GM19395 (cell line): ENCODE measurements at regions not wholly inside any gene's neighbourhood (a gene's known extent, or its start where the extent isn't known, plus 50 kb on each side); places are given as distances from the start of the nearest gene placed in this dataset.
A peak's percentile ranks its signal among the peaks of the same experiment; 100 is the strongest.

Source experiments
- ATAC-seq: cut with Tn5 transposase; IDR thresholded peaks from one replicate; pipeline ENCODE4 v1.9.1; 2021; ENCODE audit warnings: mild to moderate bottlenecking, moderate library complexity; ENCODE audit not compliant: unreplicated experiment

- no peak for ATAC-seq
Observed at GRCh38 chr1:221897321-221897721, 155.4 kb upstream of the DUSP10 start.

DNA sequence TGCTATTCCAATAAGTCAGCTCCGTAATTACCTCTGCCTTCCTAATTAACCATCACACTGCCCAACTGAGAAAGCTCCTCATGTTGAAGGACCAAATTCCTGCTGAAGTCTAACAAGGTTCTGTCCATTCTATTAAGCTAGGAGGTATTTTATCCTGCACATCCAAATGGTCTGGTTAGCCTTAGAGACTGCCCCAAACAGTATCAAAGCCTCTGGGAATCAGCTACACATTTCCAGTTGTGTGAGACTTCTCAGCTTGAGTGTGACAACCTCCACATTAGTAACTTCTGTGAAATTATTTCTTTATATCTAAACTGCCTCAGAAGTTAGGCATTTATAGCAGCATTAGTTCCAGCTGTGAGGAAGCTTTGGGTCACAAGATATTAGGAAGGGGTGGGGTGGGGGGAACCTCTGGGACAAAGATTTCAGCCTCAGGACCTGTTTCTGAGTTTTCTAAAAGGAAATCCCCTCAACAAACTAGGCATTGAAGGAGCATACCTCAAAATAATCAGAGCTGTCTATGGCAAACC, 150.5 kb upstream of the DUSP10 start:
- ATAC-seq: no peak

DNA sequence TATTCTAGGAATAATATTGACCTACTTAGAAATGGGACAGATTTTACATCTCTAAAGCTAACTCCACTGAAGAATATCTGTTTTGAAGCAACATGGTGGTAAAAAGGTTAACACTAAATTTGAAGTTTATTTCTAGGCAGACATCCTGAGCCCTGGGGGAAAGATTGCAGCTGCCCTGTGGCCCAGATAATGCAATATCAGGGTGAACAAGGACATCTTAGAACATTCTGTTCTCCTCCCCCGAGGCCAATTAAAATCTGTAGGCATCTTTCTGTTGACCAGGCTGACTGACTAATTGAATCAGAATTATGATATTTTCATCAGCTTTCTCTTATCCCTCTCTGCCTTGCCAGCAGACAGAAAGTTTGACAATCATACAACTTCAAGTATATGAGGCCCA, 149.8 kb upstream of the DUSP10 start:
- no peak for ATAC-seq

- ATAC-seq: no peak
Observed at GRCh38 chr1:221888801-221889200, 146.9 kb upstream of the DUSP10 start.

DNA sequence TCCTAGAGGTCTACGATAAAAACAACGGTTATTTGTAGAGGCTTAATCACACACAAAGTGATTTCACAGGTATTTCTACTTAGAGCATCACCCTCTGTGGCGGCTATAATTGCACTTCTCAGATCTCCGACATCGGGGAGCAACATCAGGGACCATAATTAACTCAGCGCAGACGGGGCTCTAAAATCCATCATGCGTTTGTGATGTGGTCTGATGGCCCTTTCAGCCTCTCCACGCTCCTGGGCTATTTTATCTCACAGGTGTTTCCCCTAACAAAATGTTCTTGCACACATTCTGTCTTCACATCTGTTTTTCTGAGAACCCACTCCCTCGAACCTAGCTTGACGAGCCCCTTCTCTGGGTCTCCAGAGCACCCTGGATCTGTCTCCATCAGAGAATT, 146.3 kb upstream of the DUSP10 start:
- ATAC-seq: no peak

GRCh38 chr1:221887758-221888157, 145.9 kb upstream of the DUSP10 start:
- ATAC-seq: no peak

DNA sequence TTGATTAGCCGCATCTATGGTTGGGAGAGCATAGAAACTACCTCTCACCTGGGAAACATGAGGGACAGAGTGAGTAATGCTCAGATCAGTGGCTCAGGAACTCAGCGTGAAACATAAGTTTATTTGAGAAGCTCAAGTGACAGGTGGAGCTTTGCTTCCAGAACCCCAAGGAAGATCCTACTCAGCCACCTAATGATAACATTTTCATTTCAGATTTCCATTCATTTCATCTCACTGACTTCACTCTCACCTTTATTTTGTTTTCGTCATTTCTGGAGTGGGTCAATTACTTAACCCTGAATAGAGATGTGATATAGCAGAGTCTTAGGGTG, 145.5 kb upstream of the DUSP10 start:
- ATAC-seq: no peak

DNA sequence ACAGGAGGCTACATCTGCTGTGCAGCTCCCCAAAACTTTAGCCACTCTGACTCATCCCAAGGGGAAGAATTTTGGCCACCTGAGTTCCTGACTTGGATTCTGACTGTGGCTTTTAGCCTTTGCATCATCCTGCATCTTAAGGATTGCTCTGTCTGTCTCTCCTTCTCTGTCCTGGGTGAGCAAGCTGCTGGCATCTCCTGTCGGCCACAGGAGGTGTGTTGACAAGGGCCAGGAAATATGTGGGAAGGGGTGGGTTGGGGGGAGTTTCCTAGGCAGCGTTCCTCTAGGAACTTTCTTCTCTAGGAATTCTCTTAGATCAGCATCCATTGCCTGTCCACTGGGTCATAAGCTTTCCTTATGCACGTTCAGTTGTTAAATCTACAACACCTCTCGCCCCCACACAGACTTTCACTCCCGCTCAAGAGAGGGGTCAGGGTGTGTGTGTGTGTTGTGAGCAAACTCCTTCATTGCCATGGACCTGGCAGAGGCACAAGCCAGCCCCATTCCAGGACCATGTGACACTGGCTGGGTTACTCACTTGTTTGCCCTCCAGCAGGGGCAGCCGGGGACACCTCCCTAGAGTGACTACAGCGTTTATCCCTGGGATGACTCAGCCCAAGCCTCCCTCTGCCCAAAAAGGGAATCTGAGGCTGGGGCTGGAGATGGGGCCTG, 145.0 kb upstream of the DUSP10 start:
- no peak for ATAC-seq

- no peak for ATAC-seq
Observed at GRCh38 chr1:221886311-221886710, 144.4 kb upstream of the DUSP10 start.

- ATAC-seq: no peak
Observed at GRCh38 chr1:221884821-221885220, 142.9 kb upstream of the DUSP10 start.

DNA sequence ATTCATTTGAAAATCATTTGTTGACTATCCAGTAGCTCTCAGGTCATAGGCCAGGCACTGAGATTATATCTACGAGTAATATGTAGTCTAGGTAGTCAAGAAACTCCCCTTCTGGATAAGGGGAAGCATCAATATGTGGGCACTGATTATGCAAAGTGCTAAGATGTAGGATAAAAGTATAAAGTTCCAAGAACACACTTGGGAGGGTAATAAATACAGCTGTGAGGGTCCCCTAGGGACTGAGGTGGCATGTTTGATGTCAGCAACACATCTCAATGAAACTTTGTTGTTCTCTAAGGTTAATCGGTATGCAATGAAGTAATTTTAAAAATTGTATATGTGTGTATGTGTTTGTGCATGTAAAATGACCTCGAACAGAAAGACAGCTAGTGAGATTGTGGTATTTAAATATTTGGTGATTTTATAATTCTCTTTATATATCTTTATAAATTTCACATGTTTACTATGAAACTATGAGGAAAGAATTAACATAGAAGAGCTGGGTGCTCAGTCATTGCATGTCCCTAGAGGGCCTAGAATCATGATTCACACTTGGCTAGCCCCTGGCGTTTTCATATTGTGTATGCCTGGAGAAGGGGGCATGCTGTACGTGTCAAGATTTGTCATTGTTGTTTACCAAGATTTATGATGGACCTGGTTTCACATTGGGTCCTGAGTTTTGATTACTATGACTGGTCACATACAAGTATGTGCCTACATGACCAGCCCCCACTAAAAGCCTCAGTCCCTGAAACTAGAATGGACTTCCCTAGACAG, 140.1 kb upstream of the DUSP10 start:
- no peak for ATAC-seq

GRCh38 chr1:221880182-221880581, 138.3 kb upstream of the DUSP10 start:
- ATAC-seq: no peak

GRCh38 chr1:221878134-221878533, 136.2 kb upstream of the DUSP10 start:
- peak; percentile 83 for ATAC-seq

- no peak for ATAC-seq
Observed at GRCh38 chr1:221877311-221877710, 135.4 kb upstream of the DUSP10 start.

DNA sequence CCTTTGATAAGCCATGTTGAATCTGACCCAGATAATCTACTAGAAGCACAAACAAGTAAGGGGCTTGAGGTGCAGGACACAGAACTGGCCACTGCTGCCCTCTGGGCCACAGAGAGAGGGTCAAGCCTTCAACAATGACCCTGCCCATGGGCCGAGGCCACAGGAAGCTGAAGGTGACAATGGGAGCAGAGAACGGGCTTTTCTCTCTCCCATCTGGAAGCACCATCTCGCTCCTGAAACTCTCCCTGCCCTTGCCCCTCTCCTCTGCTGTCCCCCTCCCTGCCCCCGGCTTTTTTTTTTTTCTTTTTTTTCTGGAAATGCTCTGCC, 133.1 kb upstream of the DUSP10 start:
- no peak for ATAC-seq

- ATAC-seq: no peak
Observed at GRCh38 chr1:221874285-221875003, 132.6 kb upstream of the DUSP10 start.

DNA sequence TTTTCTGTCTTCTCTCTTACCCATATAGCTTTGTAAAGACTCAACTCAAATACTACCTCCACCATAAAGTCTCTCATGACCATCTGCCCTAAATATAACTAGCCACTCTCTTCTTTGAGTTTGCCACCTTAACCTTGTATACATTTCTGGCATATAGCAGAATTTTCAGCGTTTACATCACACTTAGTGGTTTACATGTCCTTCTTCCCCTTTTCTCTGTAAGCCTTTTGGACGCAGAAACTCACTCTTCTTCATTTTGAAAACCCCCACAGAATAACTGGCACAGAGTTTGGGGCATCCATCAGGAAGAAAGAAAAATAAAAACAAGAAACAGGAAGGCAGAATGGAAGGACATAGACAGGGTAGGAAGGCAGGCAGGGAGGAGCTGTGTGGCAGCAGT, 131.8 kb upstream of the DUSP10 start:
- no peak for ATAC-seq

DNA sequence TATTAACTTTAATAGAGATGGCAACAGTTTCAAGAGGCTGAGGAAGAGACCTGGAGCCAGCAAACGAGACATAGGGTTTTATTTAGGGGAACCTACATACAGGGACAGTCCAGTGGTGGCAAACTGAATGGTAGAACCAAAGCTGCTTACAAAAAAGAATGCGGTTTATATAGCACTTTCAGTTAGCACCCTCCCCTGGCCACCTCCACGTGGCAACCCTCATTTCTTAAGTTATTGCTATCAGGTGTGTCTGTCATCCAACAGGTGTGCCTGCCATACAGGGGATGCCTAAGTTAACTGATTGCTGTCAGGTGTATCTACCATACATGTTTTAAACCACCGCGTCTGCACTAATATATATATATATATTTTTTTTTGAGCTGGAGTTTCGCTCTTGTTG, 129.2 kb upstream of the DUSP10 start:
- no peak for ATAC-seq

- no peak for ATAC-seq
Observed at GRCh38 chr1:221869779-221870178, 127.9 kb upstream of the DUSP10 start.

DNA sequence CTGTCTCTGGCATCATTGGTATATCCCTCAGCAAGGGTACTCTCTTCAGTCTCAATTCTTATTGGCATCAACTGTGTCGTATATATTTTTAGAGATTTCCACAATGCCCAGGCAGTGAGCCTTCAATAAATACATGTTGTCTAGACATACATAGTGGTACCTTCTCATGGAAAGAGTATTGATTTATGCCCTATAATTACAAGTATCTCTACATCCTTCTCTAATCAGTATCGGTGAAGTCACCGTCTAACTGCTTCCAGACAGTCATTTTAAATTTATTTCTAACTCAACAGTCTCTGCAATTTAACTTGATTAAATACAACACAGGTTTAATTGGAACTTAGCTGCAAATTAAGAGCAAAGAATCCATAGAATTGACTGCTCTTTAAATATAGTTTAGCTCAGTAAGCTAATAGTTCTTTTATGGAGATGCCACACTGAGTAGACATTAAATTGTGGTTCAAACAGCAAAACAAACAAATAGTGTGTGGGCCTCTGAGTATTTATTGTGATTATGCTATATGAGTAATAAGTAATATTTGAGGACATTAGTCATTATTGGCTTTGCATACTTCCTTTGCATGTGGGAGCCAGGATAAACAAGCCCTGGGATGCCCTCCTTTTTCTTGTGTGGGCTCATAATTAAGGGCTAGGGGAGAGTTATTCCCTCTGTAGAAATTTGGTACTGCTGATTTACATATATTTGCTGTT, 126.9 kb upstream of the DUSP10 start:
- no peak for ATAC-seq

GRCh38 chr1:221867003-221867402, 125.1 kb upstream of the DUSP10 start:
- ATAC-seq: no peak
